Nephron progenitor cell (in vitro differentiated cells): ENCODE measurements at regions not wholly inside any gene's neighbourhood (a gene's known extent, or its start where the extent isn't known, plus 50 kb on each side); places are given as distances from the start of the nearest gene placed in this dataset.

ENCODE experiments used
- DNase-seq: peaks from one replicate; pipeline ENCODE4 v3.0.0; 2021
- H3K27ac Mint-ChIP-seq: 2 replicates; pipeline ENCODE4 v1.8.0; 2021; ENCODE audit warnings: mild to moderate bottlenecking, moderate library complexity, mixed read lengths
- H3K27me3 Mint-ChIP-seq: 2 replicates; pipeline ENCODE4 v1.8.0; 2021; ENCODE audit warnings: mild to moderate bottlenecking, low read depth, mixed read lengths; ENCODE audit not compliant: poor library complexity
- H3K36me3 Mint-ChIP-seq: 2 replicates; pipeline ENCODE4 v1.8.0; 2021; ENCODE audit warnings: low read depth, mixed read lengths
- H3K4me1 Mint-ChIP-seq: 2 replicates; pipeline ENCODE4 v1.8.0; 2021; ENCODE audit warnings: mixed read lengths
- H3K4me3 Mint-ChIP-seq: 2 replicates; pipeline ENCODE4 v1.8.0; 2021; ENCODE audit warnings: mild to moderate bottlenecking, moderate library complexity, mixed read lengths
- H3K9me3 Mint-ChIP-seq: 2 replicates; pipeline ENCODE4 v1.8.0; 2021; ENCODE audit warnings: mild to moderate bottlenecking, moderate library complexity, mixed read lengths
- TF ChIP-seq, protein P1 (sequence below): fragments of 200-600 bp; sonication (generic); IDR thresholded peaks from 2 replicates; pipeline ENCODE4 v1.5.0; 2021; ENCODE audit warnings: antibody characterized with exemption

DNA sequence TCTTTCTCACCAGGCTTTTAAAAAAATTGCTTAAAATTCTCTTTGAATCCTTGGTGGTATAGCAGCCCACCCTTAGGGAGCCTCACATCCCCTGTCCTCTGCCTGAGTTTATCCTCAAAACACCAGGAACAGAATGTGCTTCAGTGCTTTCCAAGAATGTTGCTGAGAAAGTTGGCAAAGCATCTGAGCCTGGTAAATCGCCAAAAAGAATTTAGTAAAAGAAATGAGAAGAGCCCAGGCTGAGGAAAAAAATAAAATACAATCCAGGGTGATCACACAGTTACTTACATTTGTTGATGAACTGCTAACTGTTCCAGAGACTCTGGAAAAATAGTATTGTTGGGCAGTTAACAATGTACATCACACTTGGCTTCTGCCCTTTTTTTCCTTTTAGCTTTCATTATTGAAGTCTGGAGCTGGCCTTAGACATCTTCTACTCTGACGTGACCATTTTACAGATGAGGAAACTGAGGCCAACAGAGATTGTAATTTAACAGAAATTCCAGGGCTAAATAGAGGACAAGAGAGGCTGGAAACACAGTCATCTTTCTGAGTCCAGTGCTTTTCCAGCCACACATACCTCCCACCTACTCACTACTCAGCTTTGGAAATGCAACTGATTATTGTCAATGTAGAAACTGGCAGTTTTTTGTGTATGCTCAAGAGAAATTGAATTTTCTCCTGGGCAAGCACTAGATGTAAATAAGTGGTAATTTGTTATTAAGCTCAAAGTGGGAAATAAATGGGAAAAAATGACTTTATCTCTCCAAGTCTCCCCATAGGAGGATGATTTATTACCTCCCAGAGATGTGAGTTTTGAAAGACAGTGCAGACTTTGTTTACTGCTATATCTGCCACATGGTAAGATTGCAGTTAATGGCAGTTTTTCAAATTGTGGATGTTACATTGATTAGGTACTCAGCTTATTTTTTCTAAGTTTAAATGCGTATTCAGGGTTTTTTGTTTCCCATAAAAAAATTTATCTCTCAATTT lies 86.7 kb upstream of the ALDH1A1 start:
- peaks cover 29% of the 10 kb centered on the region for H3K4me1 Mint-ChIP-seq
- H3K27ac Mint-ChIP-seq = no peak overlapping the region
- H3K27me3 Mint-ChIP-seq = peaks cover 3% of the 10 kb centered on the region
- no peaks in the 10 kb centered on the region for H3K9me3 Mint-ChIP-seq
- DNase-seq = no peak
- H3K4me3 Mint-ChIP-seq = no peak overlapping the region
- TF ChIP-seq, protein P1, sequence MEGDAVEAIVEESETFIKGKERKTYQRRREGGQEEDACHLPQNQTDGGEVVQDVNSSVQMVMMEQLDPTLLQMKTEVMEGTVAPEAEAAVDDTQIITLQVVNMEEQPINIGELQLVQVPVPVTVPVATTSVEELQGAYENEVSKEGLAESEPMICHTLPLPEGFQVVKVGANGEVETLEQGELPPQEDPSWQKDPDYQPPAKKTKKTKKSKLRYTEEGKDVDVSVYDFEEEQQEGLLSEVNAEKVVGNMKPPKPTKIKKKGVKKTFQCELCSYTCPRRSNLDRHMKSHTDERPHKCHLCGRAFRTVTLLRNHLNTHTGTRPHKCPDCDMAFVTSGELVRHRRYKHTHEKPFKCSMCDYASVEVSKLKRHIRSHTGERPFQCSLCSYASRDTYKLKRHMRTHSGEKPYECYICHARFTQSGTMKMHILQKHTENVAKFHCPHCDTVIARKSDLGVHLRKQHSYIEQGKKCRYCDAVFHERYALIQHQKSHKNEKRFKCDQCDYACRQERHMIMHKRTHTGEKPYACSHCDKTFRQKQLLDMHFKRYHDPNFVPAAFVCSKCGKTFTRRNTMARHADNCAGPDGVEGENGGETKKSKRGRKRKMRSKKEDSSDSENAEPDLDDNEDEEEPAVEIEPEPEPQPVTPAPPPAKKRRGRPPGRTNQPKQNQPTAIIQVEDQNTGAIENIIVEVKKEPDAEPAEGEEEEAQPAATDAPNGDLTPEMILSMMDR = no peak
- H3K36me3 Mint-ChIP-seq = no peaks in the 10 kb centered on the region

DNA sequence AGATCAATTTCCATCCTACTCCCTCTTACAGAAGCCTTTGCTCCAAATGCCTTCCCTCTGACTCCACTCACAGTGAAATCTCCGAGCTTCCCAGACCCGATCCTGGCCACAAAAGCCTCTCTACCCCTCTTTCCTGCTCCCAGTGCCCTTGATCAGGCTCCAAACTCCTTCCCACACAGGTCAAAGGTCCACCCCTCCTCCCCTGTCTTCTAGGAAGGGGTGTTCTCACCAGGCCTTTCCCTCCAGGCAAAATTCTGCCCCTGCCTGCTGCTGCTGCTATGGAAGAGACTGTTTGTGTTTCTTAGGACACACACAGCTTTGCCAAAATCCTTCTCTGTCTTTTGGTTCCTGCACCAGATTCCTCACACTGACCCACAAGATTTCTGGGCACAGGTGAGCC lies 85.8 kb upstream of the ALDH1A1 start:
- H3K4me1 Mint-ChIP-seq = peaks cover 29% of the 10 kb centered on the region
- peaks cover 5% of the 10 kb centered on the region for H3K27me3 Mint-ChIP-seq
- DNase-seq = peak; percentile 2
- TF ChIP-seq, protein P1 = no peak
- H3K9me3 Mint-ChIP-seq = no peaks in the 10 kb centered on the region
- peak overlapping the region; percentile 4 for H3K4me3 Mint-ChIP-seq
- H3K36me3 Mint-ChIP-seq = no peaks in the 10 kb centered on the region
- peak overlapping the region; percentile 22 for H3K27ac Mint-ChIP-seq

DNA sequence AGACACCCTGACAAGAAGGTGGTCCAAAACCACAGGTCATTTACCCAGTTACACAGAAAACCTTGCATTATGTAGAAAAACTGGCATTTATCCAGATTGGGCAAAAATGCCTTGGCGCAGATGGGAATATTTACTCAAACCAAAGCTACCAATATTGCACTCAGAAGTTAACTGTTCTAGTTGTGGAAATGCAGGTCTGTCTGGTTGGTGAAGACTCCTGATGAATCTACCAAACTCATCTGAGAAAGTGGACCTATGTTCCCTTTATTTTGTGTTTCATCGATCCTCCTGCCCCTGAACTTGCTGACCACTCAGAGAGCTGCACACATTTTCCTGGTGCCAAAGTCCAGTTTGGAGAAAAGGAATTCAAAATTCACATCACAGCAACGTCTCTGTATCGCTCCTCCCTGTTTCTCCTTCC lies 85.2 kb upstream of the ALDH1A1 start:
- Mint-ChIP-seq H3K27ac (peak overlapping the region; percentile 22), H3K4me1 (peaks cover 29% of the 10 kb centered on the region), H3K9me3 (no peaks in the 10 kb centered on the region), H3K27me3 (peaks cover 5% of the 10 kb centered on the region), H3K4me3 (no peak overlapping the region), H3K36me3 (no peaks in the 10 kb centered on the region)
- no peak for DNase-seq
- TF ChIP-seq, protein P1 = no peak

DNA sequence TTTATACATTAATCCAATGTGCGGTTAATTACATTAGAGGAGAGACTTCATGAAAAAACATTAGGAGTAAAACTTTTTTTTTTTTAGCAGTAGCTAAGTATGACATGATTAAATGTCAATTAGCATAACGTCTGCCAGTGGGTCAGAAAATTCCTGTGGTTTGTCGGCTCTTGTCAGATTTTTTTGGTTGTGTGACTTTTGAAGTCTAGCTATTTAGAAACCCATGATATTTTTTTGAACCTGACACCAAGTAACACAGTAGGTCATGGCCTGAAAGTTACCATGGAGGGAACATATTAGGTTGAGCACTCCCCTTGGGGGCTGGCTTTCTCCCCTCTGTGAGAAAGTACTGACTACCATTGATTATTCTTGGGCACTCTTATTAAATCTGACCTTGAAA lies 84.8 kb upstream of the ALDH1A1 start:
- peaks cover 29% of the 10 kb centered on the region for H3K4me1 Mint-ChIP-seq
- TF ChIP-seq, protein P1 = no peak
- H3K27me3 Mint-ChIP-seq = peaks cover 5% of the 10 kb centered on the region
- H3K9me3 Mint-ChIP-seq = no peaks in the 10 kb centered on the region
- no peaks in the 10 kb centered on the region for H3K36me3 Mint-ChIP-seq
- DNase-seq = no peak
- no peak overlapping the region for H3K27ac Mint-ChIP-seq
- H3K4me3 Mint-ChIP-seq = no peak overlapping the region

DNA sequence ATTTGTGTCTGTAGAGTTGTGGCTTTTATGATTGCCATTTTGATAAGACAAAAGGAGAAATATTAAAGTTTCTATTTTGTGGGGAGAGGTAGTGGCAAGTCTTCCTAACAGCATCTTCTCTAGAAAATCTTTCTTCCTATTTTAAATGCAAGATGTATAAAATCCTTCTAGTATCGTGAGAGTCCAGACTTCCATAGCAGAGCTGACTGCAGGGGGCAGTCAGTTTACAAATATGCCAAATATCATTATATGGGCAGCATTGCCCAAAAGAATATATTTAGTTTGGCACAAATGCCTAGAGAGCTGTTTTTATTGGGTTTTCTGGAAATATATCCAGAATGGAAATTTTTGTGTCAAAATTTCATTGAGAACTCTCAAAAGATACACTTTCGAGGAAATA lies 82.1 kb upstream of the ALDH1A1 start:
- Mint-ChIP-seq H3K36me3 (no peaks in the 10 kb centered on the region), H3K9me3 (no peaks in the 10 kb centered on the region), H3K4me1 (peaks cover 24% of the 10 kb centered on the region), H3K4me3 (no peak overlapping the region), H3K27me3 (peaks cover 5% of the 10 kb centered on the region), H3K27ac (no peak overlapping the region)
- TF ChIP-seq, protein P1 = no peak
- DNase-seq = no peak
